GM12872 (cell line): ENCODE measurements at regions not wholly inside any gene's neighbourhood (a gene's known extent, or its start where the extent isn't known, plus 50 kb on each side); places are given as distances from the start of the nearest gene placed in this dataset.

Source experiments
- TF ChIP-seq, protein P1 (sequence below): IDR thresholded peaks from 3 replicates; pipeline ENCODE4 v1.5.1; 2011; ENCODE audit warnings: low read depth, mild to moderate bottlenecking, low read length, moderate library complexity; ENCODE audit not compliant: insufficient read depth

DNA sequence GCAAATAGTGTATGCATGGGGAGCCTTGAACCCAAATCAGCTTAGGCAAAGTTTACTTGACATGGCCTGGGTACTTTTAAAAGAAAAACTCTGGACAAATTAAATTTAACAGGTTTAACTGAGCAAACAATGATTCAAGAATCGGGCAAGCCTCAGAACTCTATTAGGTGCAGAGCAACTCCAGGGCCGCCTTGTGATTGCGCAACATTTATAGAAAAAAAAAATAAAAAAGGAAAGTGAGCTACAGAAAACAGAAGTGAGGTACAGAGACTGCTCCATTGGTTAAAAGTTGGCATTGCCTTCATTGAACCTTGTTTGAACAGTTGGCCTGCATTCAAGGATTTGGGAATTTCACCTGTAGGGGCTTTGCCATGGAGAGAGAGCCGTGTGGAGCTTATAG lies 421.0 kb upstream of the TSHZ3 start:
- TF ChIP-seq, protein P1, sequence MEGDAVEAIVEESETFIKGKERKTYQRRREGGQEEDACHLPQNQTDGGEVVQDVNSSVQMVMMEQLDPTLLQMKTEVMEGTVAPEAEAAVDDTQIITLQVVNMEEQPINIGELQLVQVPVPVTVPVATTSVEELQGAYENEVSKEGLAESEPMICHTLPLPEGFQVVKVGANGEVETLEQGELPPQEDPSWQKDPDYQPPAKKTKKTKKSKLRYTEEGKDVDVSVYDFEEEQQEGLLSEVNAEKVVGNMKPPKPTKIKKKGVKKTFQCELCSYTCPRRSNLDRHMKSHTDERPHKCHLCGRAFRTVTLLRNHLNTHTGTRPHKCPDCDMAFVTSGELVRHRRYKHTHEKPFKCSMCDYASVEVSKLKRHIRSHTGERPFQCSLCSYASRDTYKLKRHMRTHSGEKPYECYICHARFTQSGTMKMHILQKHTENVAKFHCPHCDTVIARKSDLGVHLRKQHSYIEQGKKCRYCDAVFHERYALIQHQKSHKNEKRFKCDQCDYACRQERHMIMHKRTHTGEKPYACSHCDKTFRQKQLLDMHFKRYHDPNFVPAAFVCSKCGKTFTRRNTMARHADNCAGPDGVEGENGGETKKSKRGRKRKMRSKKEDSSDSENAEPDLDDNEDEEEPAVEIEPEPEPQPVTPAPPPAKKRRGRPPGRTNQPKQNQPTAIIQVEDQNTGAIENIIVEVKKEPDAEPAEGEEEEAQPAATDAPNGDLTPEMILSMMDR: no peak

DNA sequence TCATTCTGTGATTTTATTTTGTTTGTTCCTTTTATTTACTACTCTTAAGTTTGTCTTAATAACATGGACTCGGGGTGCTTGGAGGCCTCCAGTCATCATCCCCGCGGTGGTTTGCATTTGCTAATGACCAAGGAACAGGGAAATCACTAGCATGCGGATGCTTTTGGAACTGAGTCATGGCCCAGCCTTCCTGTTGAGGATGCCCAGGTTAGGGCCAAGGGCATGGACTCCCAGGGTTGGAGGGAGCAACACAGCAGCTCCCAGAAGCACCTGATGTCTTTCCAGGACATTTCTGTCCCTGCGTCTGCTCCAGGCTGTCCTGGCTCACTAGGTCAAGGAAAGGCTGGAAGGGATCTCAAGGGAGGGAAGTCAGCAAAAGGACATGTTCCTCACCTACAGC lies 423.7 kb upstream of the TSHZ3 start:
- TF ChIP-seq, protein P1: no peak

DNA sequence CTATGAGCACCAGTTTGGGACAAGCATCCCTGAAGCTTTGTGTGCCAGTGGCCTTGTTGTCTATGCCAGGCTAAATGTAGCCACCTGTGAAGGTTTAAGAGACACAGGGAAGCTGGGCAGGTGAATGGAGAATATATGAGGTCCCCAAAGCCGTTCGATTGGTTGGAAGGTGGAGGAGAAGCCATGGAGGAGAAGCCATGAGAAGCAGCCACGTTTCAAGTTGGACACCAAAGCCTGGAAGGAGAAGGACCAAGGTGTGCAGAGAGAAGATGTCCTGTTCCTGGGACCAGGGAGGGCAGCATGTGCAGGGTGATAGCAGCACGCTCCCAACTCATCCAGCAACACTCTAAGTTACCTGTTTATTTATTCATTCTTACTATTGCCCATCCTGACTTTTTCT lies 432.3 kb upstream of the TSHZ3 start:
- TF ChIP-seq, protein P1: no peak

DNA sequence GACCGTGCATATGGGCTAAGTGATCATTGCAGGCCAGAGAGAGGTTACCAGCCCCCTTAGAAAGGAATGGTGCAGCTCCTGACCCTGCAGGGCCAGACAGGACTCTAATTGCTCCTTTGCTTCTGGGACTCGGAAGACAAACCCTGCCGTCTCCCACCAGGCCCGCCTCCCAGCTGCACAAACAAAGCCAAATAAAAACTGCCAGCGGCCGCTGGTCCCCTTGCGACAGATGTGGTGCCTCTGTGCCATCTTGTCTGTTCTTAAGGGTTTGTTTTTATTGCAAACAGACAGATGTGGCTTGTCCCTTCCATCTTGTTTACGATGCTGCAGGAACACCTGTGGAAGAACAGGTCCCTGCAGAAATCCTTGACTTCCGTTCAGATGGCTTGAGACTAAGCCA lies 434.4 kb upstream of the TSHZ3 start:
- TF ChIP-seq, protein P1: no peak

DNA sequence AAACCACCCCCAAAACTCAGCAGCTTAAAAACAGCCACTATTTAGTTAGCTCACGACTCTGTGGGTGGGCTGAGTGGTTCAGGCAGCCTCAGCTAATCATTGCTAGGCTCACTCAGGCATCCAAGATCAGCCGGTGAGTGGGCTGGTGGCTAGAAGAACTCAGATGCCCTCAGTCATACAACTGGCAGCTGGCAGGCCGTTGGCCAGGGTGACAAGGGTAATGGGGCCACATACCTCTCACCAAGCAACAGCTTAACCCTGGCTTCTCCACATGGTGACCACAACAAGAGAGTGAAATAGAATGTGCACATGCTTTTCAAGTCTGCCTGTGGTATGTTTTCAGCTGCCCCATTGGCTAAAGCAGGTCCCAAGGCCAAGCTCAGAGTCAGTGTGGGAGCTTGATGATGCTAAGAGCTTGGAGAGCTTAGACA lies 435.4 kb upstream of the TSHZ3 start:
- TF ChIP-seq, protein P1: no peak

DNA sequence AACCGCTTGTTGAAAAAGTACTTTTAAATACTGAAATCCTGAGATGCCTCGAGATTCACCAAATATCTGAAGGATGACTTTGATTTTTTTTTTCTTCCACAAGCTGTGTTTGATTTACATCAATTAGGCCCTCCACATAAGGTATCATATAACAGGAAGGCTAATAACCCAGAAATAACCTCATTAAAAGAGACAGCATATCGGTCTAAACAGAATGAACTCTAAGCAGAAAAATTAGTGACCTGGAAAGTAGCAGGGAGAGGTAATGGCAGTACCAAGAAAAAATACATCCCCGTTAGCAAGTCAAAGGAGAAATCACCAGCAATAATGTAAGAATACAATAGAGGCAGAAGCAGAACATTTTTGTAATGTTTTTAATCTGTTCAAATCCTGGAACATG lies 452.4 kb upstream of the TSHZ3 start:
- TF ChIP-seq, protein P1: no peak

DNA sequence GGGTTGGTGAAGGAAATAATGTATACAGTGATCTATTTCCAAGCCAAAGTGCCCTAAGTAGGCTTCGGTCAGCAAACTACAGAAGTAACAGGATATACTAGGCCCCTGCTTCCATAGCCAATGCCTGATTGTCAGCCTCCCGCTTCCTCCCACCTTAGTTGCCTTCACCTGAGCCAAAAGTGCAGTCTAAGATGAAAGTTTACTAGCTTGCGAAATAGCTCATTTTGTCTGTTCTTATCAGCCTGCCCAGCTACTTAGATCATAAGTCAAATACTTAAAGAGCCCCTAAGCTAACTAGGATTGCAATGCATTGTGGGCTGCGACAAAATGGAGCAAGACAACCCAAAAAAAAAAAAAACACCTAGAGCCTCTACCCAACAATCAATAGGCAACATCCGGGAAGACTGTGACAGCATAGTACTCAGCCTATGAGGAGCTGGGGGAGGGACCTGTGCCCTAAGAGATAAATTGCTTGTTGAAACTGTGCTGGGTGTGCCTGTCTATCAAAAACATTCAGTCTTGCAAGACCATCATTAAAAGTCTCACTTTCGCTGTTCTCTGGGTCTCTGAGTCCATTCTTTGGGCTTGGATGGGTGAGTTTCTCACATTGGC lies 454.7 kb upstream of the TSHZ3 start:
- TF ChIP-seq, protein P1: no peak
